Stimulated activated CD8-positive, alpha-beta memory T cell treated with anti-CD3 and anti-CD28 coated beads, Interleukin-2, amount 100 ng/mL, for 48 hours (primary cell): ENCODE measurements at regions not wholly inside any gene's neighbourhood (a gene's known extent, or its start where the extent isn't known, plus 50 kb on each side); places are given as distances from the start of the nearest gene placed in this dataset.
A peak's percentile ranks its signal among the peaks of the same experiment; 100 is the strongest.

Experiments
- DNase-seq, 2 donors: peaks; one replicate each; pipeline ENCODE4 v3.0.0-alpha.2; 2020; ENCODE audit warnings: low read depth in 2 of 2

- DNase-seq = no peak
Measured at GRCh38 chr18:5640939-5641338, 97.1 kb upstream of the EPB41L3 start.

GRCh38 chr18:5639131-5639530 lies 95.3 kb upstream of the EPB41L3 start:
- DNase-seq = no peak

GRCh38 chr18:5632041-5632440 lies 88.2 kb upstream of the EPB41L3 start:
- DNase-seq = no peak

GRCh38 chr18:5630900-5631413 lies 87.2 kb upstream of the EPB41L3 start:
- no peak for DNase-seq

- peak; percentile 23 to 27 for DNase-seq
Measured at GRCh38 chr18:5630057-5630899, 86.5 kb upstream of the EPB41L3 start.

- DNase-seq = no peak
Measured at GRCh38 chr18:5628512-5629255, 84.9 kb upstream of the EPB41L3 start.

GRCh38 chr18:5627776-5628511 lies 84.1 kb upstream of the EPB41L3 start:
- no peak for DNase-seq

- no peak for DNase-seq
Measured at GRCh38 chr18:5626130-5626880, 82.5 kb upstream of the EPB41L3 start.

- no peak for DNase-seq
Measured at GRCh38 chr18:5625076-5625475, 81.3 kb upstream of the EPB41L3 start.

- DNase-seq = no peak
Measured at GRCh38 chr18:5622905-5623304, 79.1 kb upstream of the EPB41L3 start.

- DNase-seq = no peak
Measured at GRCh38 chr18:5620289-5620688, 76.5 kb upstream of the EPB41L3 start.

- no peak for DNase-seq
Measured at GRCh38 chr18:5619376-5619775, 75.6 kb upstream of the EPB41L3 start.

- no peak for DNase-seq
Measured at GRCh38 chr18:5618047-5618688, 74.4 kb upstream of the EPB41L3 start.

GRCh38 chr18:5611221-5611620 lies 67.4 kb upstream of the EPB41L3 start:
- DNase-seq = no peak

- no peak for DNase-seq
Measured at GRCh38 chr18:5608846-5609245, 65.0 kb upstream of the EPB41L3 start.

- no peak for DNase-seq
Measured at GRCh38 chr18:5606951-5607350, 63.2 kb upstream of the EPB41L3 start.

- DNase-seq = no peak
Measured at GRCh38 chr18:5604778-5605177, 61.0 kb upstream of the EPB41L3 start.

- no peak for DNase-seq
Measured at GRCh38 chr18:5603153-5603552, 59.4 kb upstream of the EPB41L3 start.

GRCh38 chr18:5601188-5601624 lies 57.4 kb upstream of the EPB41L3 start:
- DNase-seq = no peak

- no peak for DNase-seq
Measured at GRCh38 chr18:5600378-5601071, 56.7 kb upstream of the EPB41L3 start.
